Thyroid gland (tissue), 4 donors: ENCODE measurements at regions not wholly inside any gene's neighbourhood (a gene's known extent, or its start where the extent isn't known, plus 50 kb on each side); places are given as distances from the start of the nearest gene placed in this dataset.

ENCODE experiments used
- DNase-seq, 2 donors: peaks; one replicate each; pipeline ENCODE4 v3.0.0-alpha.2; 2019
- H3K27ac ChIP-seq, 3 donors: fragments of 200-600 bp; sonication (generic); 1 replicate in 2 of 3; 2 replicates in 1 of 3; pipeline ENCODE4 v1.5.1; 2016 to 2019; ENCODE audit warnings: mild to moderate bottlenecking in 1 of 3, moderate library complexity in 1 of 3
- H3K27me3 ChIP-seq: fragments of 200-600 bp; sonication (generic); one replicate; pipeline ENCODE4 v1.5.1; 2019
- H3K36me3 ChIP-seq, 2 donors: fragments of 200-600 bp; sonication (generic); one replicate each; pipeline ENCODE4 v1.5.1; 2016 to 2019
- H3K4me1 ChIP-seq, 2 donors: fragments of 200-600 bp; sonication (generic); one replicate each; pipeline ENCODE4 v1.5.1; 2017 to 2019
- H3K4me3 ChIP-seq, 3 donors: fragments of 200-600 bp; sonication (generic); replicated peaks in 1 of 3; 1 replicate in 2 of 3; 2 replicates in 1 of 3; pipeline ENCODE4 v1.5.1; 2016; ENCODE audit warnings: mild to moderate bottlenecking in 1 of 3
- H3K9me3 ChIP-seq: fragments of 200-600 bp; sonication (generic); one replicate; pipeline ENCODE4 v1.5.1; 2017
- POLR2A ChIP-seq, 2 donors: fragments of 450-650 bp; IDR thresholded peaks; one replicate each; pipeline ENCODE4 v1.6.1; 2017; ENCODE audit warnings: antibody characterized with exemption in 2 of 2, mild to moderate bottlenecking in 2 of 2, moderate library complexity in 1 of 2
- WGBS, 2 donors: methylation state at CpG; one replicate each; pipeline ENCODE4 v1.1.5; 2017; 5-methylcytosine and 5-hydroxymethylcytosine counted together
- intact Hi-C: fragments of 100-400 bp; cut with DNase I; formaldehyde crosslinking; loops from one replicate; pipeline ENCODE4 v1.15.1; 2023
- TF ChIP-seq, protein P1 (sequence below), 6 experiments: fragments of 200-600 bp in 3 of 6; fragments of 450-650 bp in 3 of 6; sonication (generic) in 3 of 6; IDR thresholded peaks; one replicate each; pipeline ENCODE4 v1.5.1; 2016 to 2019; ENCODE audit warnings: antibody characterized with exemption in 6 of 6, mild to moderate bottlenecking in 2 of 6, inconsistent platforms in 1 of 6, moderate library complexity in 1 of 6

DNA sequence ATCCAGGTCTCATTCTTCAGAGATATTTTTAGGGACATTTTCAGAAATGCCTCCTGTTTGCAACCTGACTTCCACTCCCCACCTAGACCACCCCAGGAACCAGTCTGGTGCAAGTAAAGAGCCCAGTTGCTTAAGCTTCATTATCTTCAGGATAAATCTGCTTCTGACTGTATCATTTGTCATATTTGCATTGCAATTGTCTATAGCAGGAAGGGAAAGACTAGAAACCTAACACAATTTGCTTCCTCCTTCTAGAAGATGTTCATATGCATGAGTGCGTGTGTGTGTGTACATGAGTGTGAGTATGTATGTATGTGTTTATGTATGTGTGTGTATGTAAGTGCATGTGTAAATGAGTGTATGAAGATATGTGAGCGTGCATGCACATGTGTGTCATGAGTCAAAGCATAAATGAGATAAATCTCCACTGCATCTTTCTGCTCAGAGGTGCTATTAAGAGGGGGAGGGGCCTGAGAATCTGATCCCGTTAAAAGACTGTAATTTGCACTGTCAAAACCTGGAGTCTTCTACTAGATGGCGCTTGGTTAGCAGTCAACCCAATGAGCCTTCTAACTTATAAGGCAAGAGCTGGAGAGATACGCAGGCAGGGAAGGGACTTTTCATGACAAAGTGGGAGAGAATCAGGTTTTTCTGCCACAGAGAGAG, 178.8 kb upstream of the KL start:
- no peaks in the 10 kb centered on the region for H3K9me3 ChIP-seq
- peaks cover 18 to 24% of the 10 kb centered on the region in 2 donors for H3K4me1 ChIP-seq
- intact Hi-C loops = no loop called here
- no peak for DNase-seq
- no peak overlapping the region for H3K27ac ChIP-seq
- no peaks in the 10 kb centered on the region for H3K27me3 ChIP-seq
- 84 to 86% methylated on average over 5 of the region's 5 CpGs for WGBS, 2 donors
- no peaks in the 10 kb centered on the region for H3K36me3 ChIP-seq
- H3K4me3 ChIP-seq = no peak overlapping the region
- no peak for TF ChIP-seq POLR2A (IDR thresholded peaks at IDR 0.05)
- TF ChIP-seq, protein P1, sequence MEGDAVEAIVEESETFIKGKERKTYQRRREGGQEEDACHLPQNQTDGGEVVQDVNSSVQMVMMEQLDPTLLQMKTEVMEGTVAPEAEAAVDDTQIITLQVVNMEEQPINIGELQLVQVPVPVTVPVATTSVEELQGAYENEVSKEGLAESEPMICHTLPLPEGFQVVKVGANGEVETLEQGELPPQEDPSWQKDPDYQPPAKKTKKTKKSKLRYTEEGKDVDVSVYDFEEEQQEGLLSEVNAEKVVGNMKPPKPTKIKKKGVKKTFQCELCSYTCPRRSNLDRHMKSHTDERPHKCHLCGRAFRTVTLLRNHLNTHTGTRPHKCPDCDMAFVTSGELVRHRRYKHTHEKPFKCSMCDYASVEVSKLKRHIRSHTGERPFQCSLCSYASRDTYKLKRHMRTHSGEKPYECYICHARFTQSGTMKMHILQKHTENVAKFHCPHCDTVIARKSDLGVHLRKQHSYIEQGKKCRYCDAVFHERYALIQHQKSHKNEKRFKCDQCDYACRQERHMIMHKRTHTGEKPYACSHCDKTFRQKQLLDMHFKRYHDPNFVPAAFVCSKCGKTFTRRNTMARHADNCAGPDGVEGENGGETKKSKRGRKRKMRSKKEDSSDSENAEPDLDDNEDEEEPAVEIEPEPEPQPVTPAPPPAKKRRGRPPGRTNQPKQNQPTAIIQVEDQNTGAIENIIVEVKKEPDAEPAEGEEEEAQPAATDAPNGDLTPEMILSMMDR (IDR thresholded peaks at IDR 0.05) = no peak

DNA sequence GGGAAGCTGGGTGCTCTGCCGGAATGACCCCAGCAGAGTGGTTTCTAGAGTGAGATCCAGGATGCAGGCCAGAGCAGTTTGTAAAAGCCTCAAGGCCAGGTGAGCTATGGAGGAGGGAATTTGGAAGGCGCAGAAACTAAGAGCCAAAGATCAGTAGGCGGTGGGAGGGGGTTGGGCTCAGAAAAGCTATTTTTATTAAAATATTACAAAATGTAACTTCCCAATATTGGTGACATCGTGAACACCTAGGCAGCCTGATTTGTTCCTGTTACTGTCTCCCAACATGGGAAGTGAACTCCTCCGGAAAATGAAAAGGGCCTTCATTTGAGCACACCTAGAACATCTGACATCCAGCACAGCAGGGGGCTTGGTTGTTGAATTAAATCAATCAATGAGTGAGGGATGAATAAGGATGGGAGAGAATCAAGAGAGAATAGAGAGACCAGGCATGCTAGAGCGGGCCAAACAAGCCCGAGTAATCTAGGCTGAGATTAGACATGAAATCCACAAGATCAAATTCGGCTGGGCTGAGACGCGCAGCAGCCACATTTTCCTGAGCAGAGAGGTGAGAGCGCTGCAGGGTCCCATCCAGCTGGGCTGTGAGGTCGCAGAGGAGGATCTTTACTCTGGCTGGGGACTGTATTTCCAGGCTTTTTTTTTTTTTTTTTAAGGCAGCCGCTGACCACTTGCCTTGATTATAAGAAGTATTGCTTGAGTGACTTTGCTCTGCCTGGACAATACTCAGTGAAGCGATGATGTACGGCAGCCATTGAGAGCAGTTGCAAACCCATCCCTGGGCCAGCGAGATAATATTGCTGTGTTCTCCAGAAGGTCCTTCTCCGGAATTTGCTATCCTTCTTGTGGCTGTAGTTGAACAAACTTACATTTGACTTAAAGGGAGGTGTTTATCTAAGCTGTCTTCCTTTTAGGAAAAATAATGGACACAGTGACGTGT, 178.0 kb upstream of the KL start:
- intact Hi-C loops = no loop called here
- Histone ChIP-seq H3K4me3 (no peak overlapping the region), H3K27me3 (no peaks in the 10 kb centered on the region), H3K27ac (peak overlapping the region; percentile 20 to 58 (median 26)), H3K36me3 (no peaks in the 10 kb centered on the region), H3K4me1 (peaks cover 18 to 24% of the 10 kb centered on the region in 2 donors), H3K9me3 (no peaks in the 10 kb centered on the region)
- peak; percentile 38 to 40 for DNase-seq
- 59 to 69% methylated on average over 18 of the region's 18 CpGs for WGBS, 2 donors
- no peak for TF ChIP-seq POLR2A (IDR thresholded peaks at IDR 0.05)
- TF ChIP-seq, protein P1 (IDR thresholded peaks at IDR 0.05) = no peak

DNA sequence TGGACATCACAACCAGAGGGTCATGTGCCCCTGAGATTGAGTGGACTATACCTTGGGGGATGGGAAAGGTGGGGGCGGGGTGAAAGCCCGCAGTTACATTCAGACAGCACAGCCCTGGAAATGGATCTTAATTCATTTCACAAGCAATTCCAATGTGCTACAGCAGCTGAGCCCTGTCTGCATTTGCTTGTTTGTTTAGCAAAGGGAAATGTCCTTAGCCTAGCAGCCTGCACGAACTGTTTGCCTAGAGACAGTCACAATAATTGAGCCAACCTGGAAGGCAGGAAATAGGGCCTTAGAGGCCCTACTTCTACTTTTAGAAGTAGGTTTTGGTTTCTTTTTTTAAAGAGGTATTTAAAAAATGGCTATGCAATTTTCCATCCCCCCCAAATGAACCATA, 177.3 kb upstream of the KL start:
- TF ChIP-seq, protein P1 (IDR thresholded peaks at IDR 0.05) = no peak
- TF ChIP-seq POLR2A (IDR thresholded peaks at IDR 0.05) = no peak
- peak overlapping the region; percentile 20 to 58 (median 26) for H3K27ac ChIP-seq
- no peaks in the 10 kb centered on the region for H3K36me3 ChIP-seq
- H3K27me3 ChIP-seq = no peaks in the 10 kb centered on the region
- DNase-seq = peak; percentile 56 to 63
- no peaks in the 10 kb centered on the region for H3K9me3 ChIP-seq
- 7 to 24% methylated on average over 3 of the region's 3 CpGs for WGBS, 2 donors
- intact Hi-C loops = no loop called here
- H3K4me1 ChIP-seq = peaks cover 18 to 24% of the 10 kb centered on the region in 2 donors
- H3K4me3 ChIP-seq = no peak overlapping the region

DNA sequence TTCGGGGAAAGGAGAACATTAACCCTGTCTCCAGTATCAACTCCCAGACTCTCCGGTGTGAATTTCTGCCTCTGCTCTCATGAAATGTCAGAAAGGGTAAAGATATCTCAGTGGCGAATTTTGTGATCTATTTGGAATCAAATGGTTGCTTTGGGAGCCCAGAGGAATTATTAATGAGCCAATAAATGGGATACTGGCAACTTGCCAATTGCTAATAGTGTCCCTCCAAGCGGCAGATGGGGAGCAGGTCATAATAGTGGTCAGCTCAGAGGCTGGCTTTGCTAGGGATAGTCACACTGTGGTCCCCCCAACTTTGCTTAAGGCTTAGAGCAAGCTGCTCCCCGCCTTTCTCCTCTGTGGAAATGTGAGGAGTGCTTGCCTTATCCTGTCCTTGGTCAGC, 176.1 kb upstream of the KL start:
- H3K27me3 ChIP-seq = no peaks in the 10 kb centered on the region
- no peaks in the 10 kb centered on the region for H3K36me3 ChIP-seq
- H3K4me1 ChIP-seq = peaks cover 18 to 24% of the 10 kb centered on the region in 2 donors
- no peak overlapping the region for H3K4me3 ChIP-seq
- no peak for TF ChIP-seq POLR2A (IDR thresholded peaks at IDR 0.05)
- TF ChIP-seq, protein P1 (IDR thresholded peaks at IDR 0.05) = no peak
- intact Hi-C loops = no loop called here
- no peaks in the 10 kb centered on the region for H3K9me3 ChIP-seq
- 89 to 93% methylated on average over 5 of the region's 5 CpGs for WGBS, 2 donors
- no peak for DNase-seq
- peak overlapping the region in 1 of 3 donors; percentile 20 for H3K27ac ChIP-seq
